ENCODE measurements at regions not wholly inside any gene's neighbourhood (a gene's known extent, or its start where the extent isn't known, plus 50 kb on each side); places are given as distances from the start of the nearest gene placed in this dataset.

GRCh38 chr3:117114517-117115265 lies 405.1 kb downstream of the TUSC7 start:
- Histone ChIP-seq H3K9ac (ENCODE audit: low read length) (no peak overlapping the region), H3K79me2 (ENCODE audit: insufficient read depth, low read length) (no peaks in the 10 kb centered on the region), H3K27ac (ENCODE audit: low read depth, low read length) (no peak overlapping the region), H3K4me3 (ENCODE audit: insufficient read depth, low read depth, low read length) (no peak overlapping the region), H2AFZ (ENCODE audit: low read depth, low read length) (no peak overlapping the region), H3K36me3 (ENCODE audit: insufficient read depth, low read length) (no peaks in the 10 kb centered on the region), H3K27me3 (ENCODE audit: insufficient read depth, low read length) (no peaks in the 10 kb centered on the region), H3K4me1 (ENCODE audit: insufficient read depth, low read length) (no peaks in the 10 kb centered on the region), H3K4me2 (ENCODE audit: low read length) (no peak overlapping the region), H4K20me1 (ENCODE audit: insufficient read depth, low read length) (no peaks in the 10 kb centered on the region), H3K9me3 (ENCODE audit: insufficient read depth, low read depth, low read length) (no peaks in the 10 kb centered on the region)
- Mint-ChIP-seq H3K27me3 (ENCODE audit: low read depth, unreplicated experiment) (no peaks in the 10 kb centered on the region), H3K27ac (ENCODE audit: unreplicated experiment) (no peak overlapping the region), H3K36me3 (ENCODE audit: low read depth, unreplicated experiment) (no peaks in the 10 kb centered on the region), H3K4me3 (ENCODE audit: unreplicated experiment) (no peak overlapping the region), H3K4me1 (ENCODE audit: low read depth, unreplicated experiment) (peaks cover 3% of the 10 kb centered on the region), H3K9me3 (ENCODE audit: unreplicated experiment) (no peaks in the 10 kb centered on the region)
- TF ChIP-seq EZH2 (IDR thresholded peaks at IDR 0.05; ENCODE audit: insufficient read depth, low read length) (no peak), CTCF (IDR thresholded peaks at IDR 0.05; ENCODE audit: insufficient read depth, low read depth, low read length) (no peak)
- DNase-seq (ENCODE audit: low read depth) (no peak), FAIRE-seq (no peak)

- Mint-ChIP-seq H3K4me1 (ENCODE audit: low read depth, unreplicated experiment) (peaks cover 3% of the 10 kb centered on the region), H3K4me3 (ENCODE audit: unreplicated experiment) (no peak overlapping the region), H3K27ac (ENCODE audit: unreplicated experiment) (no peak overlapping the region), H3K9me3 (ENCODE audit: unreplicated experiment) (no peaks in the 10 kb centered on the region), H3K27me3 (ENCODE audit: low read depth, unreplicated experiment) (no peaks in the 10 kb centered on the region), H3K36me3 (ENCODE audit: low read depth, unreplicated experiment) (no peaks in the 10 kb centered on the region)
- Histone ChIP-seq H3K79me2 (ENCODE audit: insufficient read depth, low read length) (no peaks in the 10 kb centered on the region), H2AFZ (ENCODE audit: low read depth, low read length) (no peak overlapping the region), H3K36me3 (ENCODE audit: insufficient read depth, low read length) (no peaks in the 10 kb centered on the region), H3K9me3 (ENCODE audit: insufficient read depth, low read depth, low read length) (no peaks in the 10 kb centered on the region), H3K27ac (ENCODE audit: low read depth, low read length) (no peak overlapping the region), H3K9ac (ENCODE audit: low read length) (no peak overlapping the region), H3K27me3 (ENCODE audit: insufficient read depth, low read length) (no peaks in the 10 kb centered on the region), H4K20me1 (ENCODE audit: insufficient read depth, low read length) (no peaks in the 10 kb centered on the region), H3K4me3 (ENCODE audit: insufficient read depth, low read depth, low read length) (no peak overlapping the region), H3K4me1 (ENCODE audit: insufficient read depth, low read length) (no peaks in the 10 kb centered on the region), H3K4me2 (ENCODE audit: low read length) (no peak overlapping the region)
- DNase-seq (ENCODE audit: low read depth) (no peak), FAIRE-seq (no peak)
- no peak for TF ChIP-seq EZH2 (IDR thresholded peaks at IDR 0.05; ENCODE audit: insufficient read depth, low read length)
- no peak for TF ChIP-seq CTCF (IDR thresholded peaks at IDR 0.05; ENCODE audit: insufficient read depth, low read depth, low read length)
Measured at GRCh38 chr3:117117188-117117936, 407.8 kb downstream of the TUSC7 start.

GRCh38 chr3:117118604-117119003 lies 409.0 kb downstream of the TUSC7 start:
- H3K4me3 Mint-ChIP-seq (ENCODE audit: unreplicated experiment) = no peak overlapping the region
- Histone ChIP-seq H3K4me3 (ENCODE audit: insufficient read depth, low read depth, low read length) (no peak overlapping the region), H3K4me2 (ENCODE audit: low read length) (no peak overlapping the region), H3K4me1 (ENCODE audit: insufficient read depth, low read length) (no peaks in the 10 kb centered on the region), H3K27ac (ENCODE audit: low read depth, low read length) (no peak overlapping the region), H2AFZ (ENCODE audit: low read depth, low read length) (no peak overlapping the region), H3K9ac (ENCODE audit: low read length) (no peak overlapping the region), H3K79me2 (ENCODE audit: insufficient read depth, low read length) (no peaks in the 10 kb centered on the region), H3K27me3 (ENCODE audit: insufficient read depth, low read length) (no peaks in the 10 kb centered on the region), H3K9me3 (ENCODE audit: insufficient read depth, low read depth, low read length) (no peaks in the 10 kb centered on the region), H4K20me1 (ENCODE audit: insufficient read depth, low read length) (no peaks in the 10 kb centered on the region), H3K36me3 (ENCODE audit: insufficient read depth, low read length) (no peaks in the 10 kb centered on the region)
- no peaks in the 10 kb centered on the region for H3K27me3 Mint-ChIP-seq (ENCODE audit: low read depth, unreplicated experiment)
- TF ChIP-seq EZH2 (IDR thresholded peaks at IDR 0.05; ENCODE audit: insufficient read depth, low read length) = no peak
- TF ChIP-seq CTCF (IDR thresholded peaks at IDR 0.05; ENCODE audit: insufficient read depth, low read depth, low read length) = no peak
- H3K27ac Mint-ChIP-seq (ENCODE audit: unreplicated experiment) = no peak overlapping the region
- DNase-seq (ENCODE audit: low read depth) = peak; percentile 7
- no peaks in the 10 kb centered on the region for H3K9me3 Mint-ChIP-seq (ENCODE audit: unreplicated experiment)
- peaks cover 3% of the 10 kb centered on the region for H3K4me1 Mint-ChIP-seq (ENCODE audit: low read depth, unreplicated experiment)
- FAIRE-seq = no peak
- no peaks in the 10 kb centered on the region for H3K36me3 Mint-ChIP-seq (ENCODE audit: low read depth, unreplicated experiment)

All from astrocyte (in vitro differentiated cells and primary cell).